GM12878 (cell line): ENCODE measurements at regions not wholly inside any gene's neighbourhood (a gene's known extent, or its start where the extent isn't known, plus 50 kb on each side); places are given as distances from the start of the nearest gene placed in this dataset.

ENCODE experiments used
- ATAC-seq: fragments of 200-7000 bp; cut with Tn5 transposase; 3 replicates; pipeline ENCODE4 v1.9.1; 2020; ENCODE audit warnings: mild to moderate bottlenecking, moderate library complexity
- BruUV-seq: library from RNA; stranded (reverse); fragments of 400-500 nt; replicated peaks from 2 replicates; lab custom pipeline; 2021; lab: Mats Ljungman, UMichigan
- CTCF ChIA-PET: fragments of 300-600 bp; sonication (Branson Sonifier 250); formaldehyde crosslinking; extraction: SDS; loops from one replicate; lab custom pipeline; 2021; ENCODE audit warnings: inconsistent platforms; lab: Yijun Ruan, JAX
- POLR2A ChIA-PET: fragments of 350-600 bp; formaldehyde crosslinking; extraction: SDS; loops from one replicate; lab custom pipeline; 2021; ENCODE audit warnings: inconsistent platforms; lab: Charles Lee
- RAD21 ChIA-PET: fragments of 300-600 bp; sonication (Branson Sonifier 250); formaldehyde crosslinking; loops from one replicate; lab custom pipeline; 2023; ENCODE audit warnings: antibody characterized with exemption; ENCODE audit not compliant: unreplicated experiment; lab: Charles Lee
- SMC1A ChIA-PET: fragments of 300-600 bp; sonication (Branson Sonifier 250); formaldehyde crosslinking; loops from one replicate; lab custom pipeline; 2023; ENCODE audit not compliant: unreplicated experiment, uncharacterized antibody; lab: Charles Lee
- DNase-seq: peaks from one replicate; pipeline ENCODE4 v3.0.0-alpha.2; 2011; ENCODE audit warnings: low read depth, low spot score
- FAIRE-seq: peaks from 3 replicates; lab custom pipeline; 2011; peaks lifted over from hg19 to GRCh38; lab: Jason Lieb, UNC
- H2AFZ ChIP-seq: 2 replicates; pipeline ENCODE4 v1.6.0; 2011; ENCODE audit warnings: low read depth, low read length, control low read depth; ENCODE audit not compliant: control insufficient read depth
- H3K27ac ChIP-seq: 2 replicates; pipeline ENCODE4 v1.5.1; 2011; ENCODE audit warnings: control low read depth; ENCODE audit not compliant: control insufficient read depth, insufficient read depth
- H3K27me3 ChIP-seq, 2 experiments: replicated peaks in 1 of 2; 2 replicates each; pipeline versions ENCODE4 v1.6.0 to v1.6.1; 2011; ENCODE audit warnings: low read length in 1 of 2; ENCODE audit not compliant: control insufficient read depth in 2 of 2, insufficient read depth in 2 of 2
- H3K36me3 ChIP-seq, 2 experiments: 2 replicates each; pipeline ENCODE4 v1.5.1; 2011; ENCODE audit warnings: low read length in 1 of 2; ENCODE audit not compliant: control insufficient read depth in 2 of 2, insufficient read depth in 2 of 2
- H3K4me1 ChIP-seq: 2 replicates; pipeline ENCODE4 v1.6.1; 2011; ENCODE audit warnings: mild to moderate bottlenecking, low read length, moderate library complexity, mixed read lengths; ENCODE audit not compliant: control insufficient read depth, insufficient read depth
- H3K4me2 ChIP-seq: 2 replicates; pipeline ENCODE4 v1.6.0; 2011; ENCODE audit warnings: control low read depth; ENCODE audit not compliant: control insufficient read depth, insufficient read depth
- H3K4me3 ChIP-seq: fragments of 200-600 bp; sonication (generic); 2 replicates; pipeline ENCODE4 v1.5.1; 2016
- H3K79me2 ChIP-seq: 2 replicates; pipeline ENCODE4 v1.6.0; 2011; ENCODE audit warnings: low read length; ENCODE audit not compliant: control insufficient read depth, insufficient read depth
- H3K9ac ChIP-seq: 2 replicates; pipeline ENCODE4 v1.8.0; 2011; ENCODE audit warnings: low read length, control low read depth, mixed read lengths; ENCODE audit not compliant: control insufficient read depth, insufficient read depth
- H3K9me3 ChIP-seq: replicated peaks from 3 replicates; pipeline ENCODE4 v1.5.1; 2011; ENCODE audit warnings: mild to moderate bottlenecking, low read length; ENCODE audit not compliant: control insufficient read depth, insufficient read depth
- H4K20me1 ChIP-seq: 2 replicates; pipeline ENCODE4 v1.6.0; 2011; ENCODE audit not compliant: control insufficient read depth, insufficient read depth
- STAT3 ChIP-seq: IDR thresholded peaks from 2 replicates; pipeline ENCODE4 v1.6.1; 2011; ENCODE audit warnings: low read depth, low read length, improper control_type of control experiment
- WGBS: methylation state at CpG from one replicate; pipeline ENCODE4 v1.1.6; 2016; ENCODE audit warnings: low lambda C conversion rate; ENCODE audit not compliant: insufficient replicate concordance, insufficient coverage; ENCODE audit errors: missing lambda C conversion rate; 5-methylcytosine and 5-hydroxymethylcytosine counted together
- in situ Hi-C: fragments of 300-500 bp; cut with MboI; formaldehyde crosslinking; loops from 9 replicates; pipeline ENCODE4 v1.14.3; 2018; ENCODE audit warnings: mixed read lengths
- intact Hi-C: fragments of 100-400 bp; cut with micrococcal nuclease; formaldehyde crosslinking; loops from one replicate; pipeline ENCODE4 v1.14.2; 2022; ENCODE audit not compliant: unreplicated experiment
- TF ChIP-seq, protein P1 (sequence below): fragments of 450-650 bp; formaldehyde crosslinking; IDR thresholded peaks from 2 replicates; pipeline ENCODE4 v1.5.0; 2022; ENCODE audit warnings: mild to moderate bottlenecking, missing genetic modification characterization
- TF ChIP-seq, protein P2 (sequence below): IDR thresholded peaks from 2 replicates; pipeline ENCODE4 v1.6.1; 2011; ENCODE audit warnings: borderline replicate concordance, low read depth, mild to moderate bottlenecking, moderate library complexity, mixed read lengths, low read length; ENCODE audit not compliant: insufficient read depth; ENCODE audit errors: extremely low read length

GRCh38 chr12:78534311-78534710, 330.3 kb upstream of the SYT1 start:
- in situ Hi-C loops (no loop called here), intact Hi-C loops (no loop called here)
- Histone ChIP-seq H4K20me1 (no peaks in the 10 kb centered on the region), H3K4me1 (no peaks in the 10 kb centered on the region), H3K4me2 (no peak overlapping the region), H3K9me3 (no peaks in the 10 kb centered on the region), H3K27ac (no peak overlapping the region), H3K4me3 (no peak overlapping the region), H3K36me3 (no peaks in the 10 kb centered on the region), H3K79me2 (no peaks in the 10 kb centered on the region), H2AFZ (no peak overlapping the region), H3K9ac (no peak overlapping the region), H3K27me3 (no peaks in the 10 kb centered on the region)
- ChIA-PET CTCF (interaction anchor here (1.3 kb wide), 1 partner anchor 64 kb away, joined by 3 read pairs; no protein-coding TSS in a partner anchor), POLR2A (no interaction called here), RAD21 (interaction anchor here (0.7 kb wide), 1 partner anchor 534 kb away, joined by 3 read pairs; no protein-coding TSS in a partner anchor), SMC1A (no interaction called here)
- TF ChIP-seq, protein P1, sequence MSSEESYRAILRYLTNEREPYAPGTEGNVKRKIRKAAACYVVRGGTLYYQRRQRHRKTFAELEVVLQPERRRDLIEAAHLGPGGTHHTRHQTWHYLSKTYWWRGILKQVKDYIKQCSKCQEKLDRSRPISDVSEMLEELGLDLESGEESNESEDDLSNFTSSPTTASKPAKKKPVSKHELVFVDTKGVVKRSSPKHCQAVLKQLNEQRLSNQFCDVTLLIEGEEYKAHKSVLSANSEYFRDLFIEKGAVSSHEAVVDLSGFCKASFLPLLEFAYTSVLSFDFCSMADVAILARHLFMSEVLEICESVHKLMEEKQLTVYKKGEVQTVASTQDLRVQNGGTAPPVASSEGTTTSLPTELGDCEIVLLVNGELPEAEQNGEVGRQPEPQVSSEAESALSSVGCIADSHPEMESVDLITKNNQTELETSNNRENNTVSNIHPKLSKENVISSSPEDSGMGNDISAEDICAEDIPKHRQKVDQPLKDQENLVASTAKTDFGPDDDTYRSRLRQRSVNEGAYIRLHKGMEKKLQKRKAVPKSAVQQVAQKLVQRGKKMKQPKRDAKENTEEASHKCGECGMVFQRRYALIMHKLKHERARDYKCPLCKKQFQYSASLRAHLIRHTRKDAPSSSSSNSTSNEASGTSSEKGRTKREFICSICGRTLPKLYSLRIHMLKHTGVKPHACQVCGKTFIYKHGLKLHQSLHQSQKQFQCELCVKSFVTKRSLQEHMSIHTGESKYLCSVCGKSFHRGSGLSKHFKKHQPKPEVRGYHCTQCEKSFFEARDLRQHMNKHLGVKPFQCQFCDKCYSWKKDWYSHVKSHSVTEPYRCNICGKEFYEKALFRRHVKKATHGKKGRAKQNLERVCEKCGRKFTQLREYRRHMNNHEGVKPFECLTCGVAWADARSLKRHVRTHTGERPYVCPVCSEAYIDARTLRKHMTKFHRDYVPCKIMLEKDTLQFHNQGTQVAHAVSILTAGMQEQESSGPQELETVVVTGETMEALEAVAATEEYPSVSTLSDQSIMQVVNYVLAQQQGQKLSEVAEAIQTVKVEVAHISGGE (CRISPR knock-in tag), result no peak
- TF ChIP-seq, protein P2, sequence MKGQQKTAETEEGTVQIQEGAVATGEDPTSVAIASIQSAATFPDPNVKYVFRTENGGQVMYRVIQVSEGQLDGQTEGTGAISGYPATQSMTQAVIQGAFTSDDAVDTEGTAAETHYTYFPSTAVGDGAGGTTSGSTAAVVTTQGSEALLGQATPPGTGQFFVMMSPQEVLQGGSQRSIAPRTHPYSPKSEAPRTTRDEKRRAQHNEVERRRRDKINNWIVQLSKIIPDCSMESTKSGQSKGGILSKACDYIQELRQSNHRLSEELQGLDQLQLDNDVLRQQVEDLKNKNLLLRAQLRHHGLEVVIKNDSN, result no peak
- no peak for TF ChIP-seq STAT3
- no TSS peak for BruUV-seq
- FAIRE-seq, result no peak
- no peak for DNase-seq
- 0% methylated on average over 1 of the region's 1 CpG for WGBS
- no peak for ATAC-seq
